ENCODE measurements at regions not wholly inside any gene's neighbourhood (a gene's known extent, or its start where the extent isn't known, plus 50 kb on each side); places are given as distances from the start of the nearest gene placed in this dataset.

GRCh38 chr1:8116894-8117264 is 90.8 kb upstream of the ERRFI1 start:
- TF ChIP-seq CTCF (IDR thresholded peaks at IDR 0.05; ENCODE audit: low read depth, low read length, missing input control) (peak; percentile 8), REST (IDR thresholded peaks at IDR 0.05) (peak; percentile 50), ZBTB33 (IDR thresholded peaks at IDR 0.05) (peak; percentile 75), ATF3 (IDR thresholded peaks at IDR 0.05) (no peak), YY1 (IDR thresholded peaks at IDR 0.05) (peak; percentile 80), HNF4A (conservative IDR thresholded peaks at IDR 0.05) (peak; percentile 58 to 59), SP1 (IDR thresholded peaks at IDR 0.05) (peak; percentile 83), GABPA (IDR thresholded peaks at IDR 0.05 in 1 of 2, conservative IDR thresholded peaks at IDR 0.05 in 1 of 2) (no peak), TAF1 (conservative IDR thresholded peaks at IDR 0.05) (peak; percentile 60), JUND (IDR thresholded peaks at IDR 0.05) (peak; percentile 20 to 43), FOXA1 (IDR thresholded peaks at IDR 0.05) (peak; percentile 76), RXRA (IDR thresholded peaks at IDR 0.05) (peak; percentile 68 to 83), MAX (IDR thresholded peaks at IDR 0.05) (peak; percentile 76), RAD21 (IDR thresholded peaks at IDR 0.05) (peak; percentile 52 to 64)
